ENCODE measurements at regions not wholly inside any gene's neighbourhood (a gene's known extent, or its start where the extent isn't known, plus 50 kb on each side); places are given as distances from the start of the nearest gene placed in this dataset.
"Not testable (repeated sequence)": the region's sequence is repeated elsewhere in the genome, so short reads cannot be mapped to it uniquely, and the experiment has no call there.

DNA sequence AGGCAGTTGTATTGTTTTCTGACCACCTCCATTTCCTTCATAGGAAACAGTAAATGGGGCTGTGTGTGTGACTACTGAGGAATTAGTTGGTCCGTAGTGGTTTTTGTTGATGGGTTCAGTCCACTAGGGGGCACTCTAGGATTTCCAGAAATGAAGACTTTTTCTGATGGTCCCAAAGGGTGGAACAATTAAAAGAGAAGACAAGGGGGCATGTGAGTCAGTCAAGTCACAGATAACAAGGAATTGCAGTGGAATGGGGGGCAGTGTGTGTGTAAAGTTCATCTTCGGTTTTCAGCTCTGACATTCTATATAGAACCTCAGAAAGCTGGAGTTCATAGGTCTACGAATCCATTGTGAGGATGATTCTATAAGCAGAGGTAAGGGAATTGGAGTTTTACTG lies 186.6 kb upstream of the OR4E1 start:
- Histone ChIP-seq H3K4me3 (no peak overlapping the region), H3K9ac (no peak overlapping the region), H3K4me2 (ENCODE audit: unreplicated experiment) (no peak overlapping the region), H3K4me1 (ENCODE audit: insufficient read depth) (no peaks in the 10 kb centered on the region), H3K79me2 (ENCODE audit: insufficient read depth) (no peaks in the 10 kb centered on the region), H4K20me1 (ENCODE audit: insufficient read depth) (no peaks in the 10 kb centered on the region), H3K9me3 (ENCODE audit: low read depth) (no peaks in the 10 kb centered on the region), H2AFZ (no peak overlapping the region), H3K27me3 (replicated peaks; ENCODE audit: insufficient read depth) (no peaks in the 10 kb centered on the region; the same call in 1 of the 2 replicates), H3K36me3 (ENCODE audit: low read depth) (no peaks in the 10 kb centered on the region), H3K27ac (no peak overlapping the region), H3F3A (ENCODE audit: insufficient read depth) (no peaks in the 10 kb centered on the region), H3K9me2 (ENCODE audit: insufficient read depth) (no peaks in the 10 kb centered on the region)
- in situ Hi-C loops (cut with MboI) = no loop called here
- TF ChIP-seq EZH2 (IDR thresholded peaks at IDR 0.05; ENCODE audit: insufficient read depth, poor library complexity, severe bottlenecking) = no peak
- no peak for TF ChIP-seq EZH2phosphoT487 (IDR thresholded peaks at IDR 0.05; ENCODE audit: insufficient read depth, low read depth)
- peak; percentile 8 for DNase-seq
- 13 to 17% methylated on average over 3 of the region's 3 CpGs for WGBS, 2 experiments (ENCODE audit: low coverage in 1 of 2, low lambda C conversion rate in 2 of 2, missing lambda C conversion rate in 2 of 2)

DNA sequence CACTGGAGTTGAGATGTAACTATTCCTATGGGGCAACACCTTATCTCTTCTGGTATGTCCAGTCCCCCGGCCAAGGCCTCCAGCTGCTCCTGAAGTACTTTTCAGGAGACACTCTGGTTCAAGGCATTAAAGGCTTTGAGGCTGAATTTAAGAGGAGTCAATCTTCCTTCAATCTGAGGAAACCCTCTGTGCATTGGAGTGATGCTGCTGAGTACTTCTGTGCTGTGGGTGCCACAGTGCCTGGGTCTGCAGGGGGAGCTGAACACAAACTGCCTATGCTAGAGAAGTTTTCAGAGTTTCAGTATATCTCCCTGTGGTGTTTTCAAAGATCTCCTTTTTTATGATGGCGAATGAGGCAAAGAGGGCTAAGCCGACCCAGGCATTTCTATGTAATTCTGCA lies 179.2 kb upstream of the OR4E1 start:
- H3K4me3 ChIP-seq = no peak overlapping the region
- no peaks in the 10 kb centered on the region for H4K20me1 ChIP-seq (ENCODE audit: insufficient read depth)
- no peaks in the 10 kb centered on the region for H3K9me3 ChIP-seq (ENCODE audit: low read depth)
- 21 to 25% methylated on average over 3 of the region's 3 CpGs for WGBS, 2 experiments (ENCODE audit: low coverage in 1 of 2, low lambda C conversion rate in 2 of 2, missing lambda C conversion rate in 2 of 2)
- no peak for DNase-seq
- no peaks in the 10 kb centered on the region for H3K4me1 ChIP-seq (ENCODE audit: insufficient read depth)
- H3K9me2 ChIP-seq (ENCODE audit: insufficient read depth) = no peaks in the 10 kb centered on the region
- in situ Hi-C loops (cut with MboI) = no loop called here
- H3K27me3 ChIP-seq (replicated peaks; ENCODE audit: insufficient read depth) = no peaks in the 10 kb centered on the region; the same call in 1 of the 2 replicates
- H3K4me2 ChIP-seq (ENCODE audit: unreplicated experiment) = no peak overlapping the region
- H3K36me3 ChIP-seq (ENCODE audit: low read depth) = no peaks in the 10 kb centered on the region
- H3K9ac ChIP-seq = no peak overlapping the region
- H2AFZ ChIP-seq = no peak overlapping the region
- TF ChIP-seq EZH2 (IDR thresholded peaks at IDR 0.05; ENCODE audit: insufficient read depth, poor library complexity, severe bottlenecking) (no peak), EZH2phosphoT487 (IDR thresholded peaks at IDR 0.05; ENCODE audit: insufficient read depth, low read depth) (no peak)
- no peaks in the 10 kb centered on the region for H3K79me2 ChIP-seq (ENCODE audit: insufficient read depth)
- H3F3A ChIP-seq (ENCODE audit: insufficient read depth) = no peaks in the 10 kb centered on the region
- H3K27ac ChIP-seq = no peak overlapping the region

DNA sequence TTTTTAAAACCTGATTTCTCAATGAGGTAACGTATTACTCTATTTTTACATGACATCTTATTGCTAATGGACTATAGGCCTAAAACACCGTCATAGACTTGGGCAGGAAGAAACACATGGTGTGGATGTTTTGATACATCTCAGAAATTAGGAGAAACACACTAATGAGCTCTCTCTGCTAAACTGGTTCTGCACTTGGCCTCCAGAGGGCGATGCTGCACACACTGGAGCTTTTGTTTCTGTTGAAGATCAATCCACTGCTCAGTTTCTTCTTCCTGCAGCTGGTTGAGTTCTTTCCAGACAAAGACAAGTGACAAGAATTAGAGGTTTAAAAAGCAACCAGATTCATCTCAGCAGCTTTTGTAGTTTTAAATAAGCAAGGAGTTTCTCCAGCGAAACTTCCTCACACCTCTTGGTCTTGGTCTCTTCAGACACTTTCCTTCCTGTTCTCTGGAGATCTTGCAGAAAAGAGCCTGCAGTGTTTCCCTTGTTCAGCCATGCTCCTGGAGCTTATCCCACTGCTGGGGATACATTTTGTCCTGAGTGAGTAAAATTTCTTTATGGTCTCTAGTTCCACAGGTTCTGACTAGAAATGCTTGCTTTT lies 178.5 kb upstream of the OR4E1 start:
- no peak overlapping the region for H3K4me2 ChIP-seq (ENCODE audit: unreplicated experiment)
- H2AFZ ChIP-seq = no peak overlapping the region
- H3K9ac ChIP-seq = no peak overlapping the region
- H3K79me2 ChIP-seq (ENCODE audit: insufficient read depth) = no peaks in the 10 kb centered on the region
- no peaks in the 10 kb centered on the region for H3K4me1 ChIP-seq (ENCODE audit: insufficient read depth)
- no peak overlapping the region for H3K27ac ChIP-seq
- in situ Hi-C loops (cut with MboI) = no loop called here
- H4K20me1 ChIP-seq (ENCODE audit: insufficient read depth) = no peaks in the 10 kb centered on the region
- 1 to 4% methylated on average over 4 of the region's 4 CpGs for WGBS, 2 experiments (ENCODE audit: low coverage in 1 of 2, low lambda C conversion rate in 2 of 2, missing lambda C conversion rate in 2 of 2)
- H3K36me3 ChIP-seq (ENCODE audit: low read depth) = no peaks in the 10 kb centered on the region
- no peak overlapping the region for H3K4me3 ChIP-seq
- peak; percentile 51 for DNase-seq
- TF ChIP-seq EZH2 (IDR thresholded peaks at IDR 0.05; ENCODE audit: insufficient read depth, poor library complexity, severe bottlenecking) = no peak
- TF ChIP-seq EZH2phosphoT487 (IDR thresholded peaks at IDR 0.05; ENCODE audit: insufficient read depth, low read depth) = no peak
- no peaks in the 10 kb centered on the region for H3K9me3 ChIP-seq (ENCODE audit: low read depth)
- no peaks in the 10 kb centered on the region for H3F3A ChIP-seq (ENCODE audit: insufficient read depth)
- H3K9me2 ChIP-seq (ENCODE audit: insufficient read depth) = no peaks in the 10 kb centered on the region
- H3K27me3 ChIP-seq (replicated peaks; ENCODE audit: insufficient read depth) = no peaks in the 10 kb centered on the region; the same call in 1 of the 2 replicates

DNA sequence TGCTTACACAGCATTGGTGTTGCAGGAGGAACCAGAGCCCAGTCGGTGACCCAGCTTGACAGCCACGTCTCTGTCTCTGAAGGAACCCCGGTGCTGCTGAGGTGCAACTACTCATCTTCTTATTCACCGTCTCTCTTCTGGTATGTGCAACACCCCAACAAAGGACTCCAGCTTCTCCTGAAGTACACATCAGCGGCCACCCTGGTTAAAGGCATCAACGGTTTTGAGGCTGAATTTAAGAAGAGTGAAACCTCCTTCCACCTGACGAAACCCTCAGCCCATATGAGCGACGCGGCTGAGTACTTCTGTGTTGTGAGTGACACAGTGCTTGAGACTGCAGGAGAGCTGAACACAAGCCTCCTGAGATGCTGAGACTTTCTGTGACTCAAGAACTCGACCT lies 173.3 kb upstream of the OR4E1 start:
- H3K9me2 ChIP-seq (ENCODE audit: insufficient read depth); H3K9me3 ChIP-seq (ENCODE audit: low read depth); H3F3A ChIP-seq (ENCODE audit: insufficient read depth); DNase-seq; H3K27me3 ChIP-seq (replicated peaks; ENCODE audit: insufficient read depth); H3K36me3 ChIP-seq (ENCODE audit: low read depth); H3K4me1 ChIP-seq (ENCODE audit: insufficient read depth); H2AFZ ChIP-seq; H3K4me2 ChIP-seq (ENCODE audit: unreplicated experiment); H4K20me1 ChIP-seq (ENCODE audit: insufficient read depth); in situ Hi-C loops (cut with MboI); H3K79me2 ChIP-seq (ENCODE audit: insufficient read depth); H3K27ac ChIP-seq; H3K9ac ChIP-seq; H3K4me3 ChIP-seq: not testable (repeated sequence)
- WGBS, 2 experiments (ENCODE audit: low coverage in 1 of 2, low lambda C conversion rate in 2 of 2, missing lambda C conversion rate in 2 of 2) = 31 to 32% methylated on average over 11 of the region's 11 CpGs

All from GM23248 (cell line).